Keratinocyte (primary cell): ENCODE measurements at regions not wholly inside any gene's neighbourhood (a gene's known extent, or its start where the extent isn't known, plus 50 kb on each side); places are given as distances from the start of the nearest gene placed in this dataset.

ENCODE experiments used
- DNase-seq: peaks from one replicate; pipeline ENCODE4 v3.0.0-alpha.2; 2011; ENCODE audit warnings: low read depth, missing footprints, low spot score
- FAIRE-seq: peaks from 2 replicates; lab custom pipeline; 2011; peaks lifted over from hg19 to GRCh38; lab: Jason Lieb, UNC
- H2AFZ ChIP-seq: 2 replicates; pipeline ENCODE4 v1.6.0; 2012; ENCODE audit warnings: low read length, control low read depth, inconsistent platforms; ENCODE audit not compliant: control insufficient read depth
- H3K27ac ChIP-seq: 2 replicates; pipeline ENCODE4 v1.5.1; 2011; ENCODE audit warnings: low read length; ENCODE audit not compliant: control insufficient read depth, insufficient read depth
- H3K27me3 ChIP-seq: 3 replicates; pipeline ENCODE4 v1.6.0; 2011; ENCODE audit warnings: low read length; ENCODE audit not compliant: control insufficient read depth, insufficient read depth; ENCODE audit errors: extremely low read depth
- H3K36me3 ChIP-seq, 2 experiments: 2 replicates in 1 of 2; 3 replicates in 1 of 2; pipeline ENCODE4 v1.5.1; 2011; ENCODE audit warnings: low read length in 2 of 2, mild to moderate bottlenecking in 1 of 2; ENCODE audit not compliant: control insufficient read depth in 2 of 2, insufficient read depth in 2 of 2; ENCODE audit errors: extremely low read depth in 1 of 2
- H3K4me1 ChIP-seq: 3 replicates; pipeline ENCODE4 v1.5.1; 2011; ENCODE audit warnings: low read length; ENCODE audit not compliant: control insufficient read depth, insufficient read depth; ENCODE audit errors: extremely low read depth
- H3K4me2 ChIP-seq: 3 replicates; pipeline ENCODE4 v1.6.0; 2011; ENCODE audit warnings: low read depth, low read length; ENCODE audit not compliant: control insufficient read depth, insufficient read depth; ENCODE audit errors: extremely low read depth
- H3K4me3 ChIP-seq, 3 experiments: fragments of 200-600 bp in 1 of 3; sonication (generic) in 1 of 3; 2 replicates in 2 of 3; 3 replicates in 1 of 3; pipeline ENCODE4 v1.5.1; 2011 to 2016; ENCODE audit warnings: low read length in 3 of 3, mild to moderate bottlenecking in 3 of 3, control low read depth in 2 of 3, inconsistent platforms in 1 of 3, low read depth in 1 of 3, mixed read lengths in 1 of 3, mixed run types in 1 of 3, moderate library complexity in 1 of 3; ENCODE audit not compliant: control insufficient read depth in 2 of 3, insufficient read depth in 2 of 3; ENCODE audit errors: extremely low read depth in 1 of 3
- H3K79me2 ChIP-seq: 2 replicates; pipeline ENCODE4 v1.6.0; 2012; ENCODE audit warnings: low read length; ENCODE audit not compliant: control insufficient read depth, insufficient read depth
- H3K9ac ChIP-seq: 3 replicates; pipeline ENCODE4 v1.6.0; 2011; ENCODE audit warnings: low read length; ENCODE audit not compliant: control insufficient read depth, insufficient read depth; ENCODE audit errors: extremely low read depth
- H3K9me1 ChIP-seq: 3 replicates; pipeline ENCODE4 v1.6.0; 2011; ENCODE audit warnings: low read length; ENCODE audit not compliant: control insufficient read depth, insufficient read depth; ENCODE audit errors: extremely low read depth
- H3K9me3 ChIP-seq: 2 replicates; pipeline ENCODE4 v1.5.1; 2012; ENCODE audit warnings: low read depth, low read length; ENCODE audit not compliant: control insufficient read depth
- H4K20me1 ChIP-seq: 3 replicates; pipeline ENCODE4 v1.6.0; 2011; ENCODE audit warnings: low read length; ENCODE audit not compliant: control insufficient read depth, insufficient read depth; ENCODE audit errors: extremely low read depth
- CTCF ChIP-seq, 3 experiments: IDR thresholded peaks in 1 of 3; conservative IDR thresholded peaks in 1 of 3; optimal IDR thresholded peaks in 1 of 3; 2 replicates in 2 of 3; 3 replicates in 1 of 3; pipeline versions ENCODE3 to v1.5.1; 2011; ENCODE audit warnings: low read length in 3 of 3, mild to moderate bottlenecking in 3 of 3, moderate library complexity in 2 of 3, control low read depth in 1 of 3, inconsistent platforms in 1 of 3; ENCODE audit not compliant: insufficient read depth in 2 of 3; ENCODE audit errors: extremely low read depth in 1 of 3
- EZH2 ChIP-seq: IDR thresholded peaks from one replicate; pipeline ENCODE4 v1.6.1; 2012; ENCODE audit warnings: inconsistent platforms, mild to moderate bottlenecking, low read length, moderate library complexity
- dilution Hi-C: fragments of 300-500 bp; cut with MboI; formaldehyde crosslinking; loops from one replicate; pipeline ENCODE4 v1.7.0; 2020; ENCODE audit warnings: low sequenced_read_pairs; ENCODE audit not compliant: extremely low pct_ligation_motif_present

DNA sequence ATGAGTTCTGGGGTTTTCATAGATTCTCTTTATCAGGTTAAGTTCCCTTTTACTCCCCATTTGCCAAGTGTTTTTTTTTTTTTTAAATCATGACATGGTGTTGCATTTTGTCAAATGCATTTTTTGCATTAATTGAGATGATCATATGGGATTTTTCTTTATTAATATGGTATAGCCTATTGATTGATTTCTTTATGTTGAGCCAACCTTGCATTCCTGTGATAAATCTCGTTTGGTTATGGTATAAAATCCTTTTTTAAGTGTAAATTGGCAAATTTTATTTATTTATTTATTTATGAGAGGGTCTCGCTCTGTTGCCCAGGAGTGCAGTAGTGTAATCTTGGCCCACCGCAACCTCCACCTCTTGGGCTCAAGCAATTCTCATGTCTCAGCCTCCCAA lies 81.5 kb upstream of the ACVR1 start:
- FAIRE-seq, result no peak
- Histone ChIP-seq H3K9me1 (no peaks in the 10 kb centered on the region), H2AFZ (no peak overlapping the region), H3K27ac (no peak overlapping the region), H3K4me3 (no peak overlapping the region), H3K4me1 (no peaks in the 10 kb centered on the region), H3K36me3 (no peaks in the 10 kb centered on the region), H3K79me2 (no peaks in the 10 kb centered on the region), H4K20me1 (no peaks in the 10 kb centered on the region), H3K9me3 (no peaks in the 10 kb centered on the region), H3K4me2 (no peak overlapping the region), H3K27me3 (peaks cover 3% of the 10 kb centered on the region), H3K9ac (no peak overlapping the region)
- dilution Hi-C loops, result no loop called here
- TF ChIP-seq CTCF (optimal IDR thresholded peaks at IDR 0.05 in 1 of 3, IDR thresholded peaks at IDR 0.05 in 1 of 3, conservative IDR thresholded peaks at IDR 0.05 in 1 of 3; ENCODE audit: extremely low read depth in 1 of 3, insufficient read depth in 2 of 3, low read length in 3 of 3) (no peak), EZH2 (no peak)
- no peak for DNase-seq

- dilution Hi-C loops, result no loop called here
Measured at GRCh38 chr2:157952558-157952957, 76.4 kb upstream of the ACVR1 start.

More at GRCh38 chr2:157952558-157952957, 76.4 kb upstream of the ACVR1 start:
- Histone ChIP-seq H2AFZ (no peak overlapping the region), H3K27ac (no peak overlapping the region), H3K79me2 (no peaks in the 10 kb centered on the region), H3K4me2 (no peak overlapping the region), H3K9me3 (no peaks in the 10 kb centered on the region), H4K20me1 (no peaks in the 10 kb centered on the region), H3K4me3 (no peak overlapping the region), H3K9me1 (no peaks in the 10 kb centered on the region), H3K4me1 (no peaks in the 10 kb centered on the region), H3K27me3 (peaks cover 3% of the 10 kb centered on the region), H3K36me3 (no peaks in the 10 kb centered on the region), H3K9ac (no peak overlapping the region)
- no peak for TF ChIP-seq CTCF (optimal IDR thresholded peaks at IDR 0.05 in 1 of 3, IDR thresholded peaks at IDR 0.05 in 1 of 3, conservative IDR thresholded peaks at IDR 0.05 in 1 of 3; ENCODE audit: extremely low read depth in 1 of 3, insufficient read depth in 2 of 3, low read length in 3 of 3)
- no peak for TF ChIP-seq EZH2
- FAIRE-seq, result no peak
- DNase-seq, result no peak
